HCT116 (cell line): ENCODE measurements at regions not wholly inside any gene's neighbourhood (a gene's known extent, or its start where the extent isn't known, plus 50 kb on each side); places are given as distances from the start of the nearest gene placed in this dataset.

Source experiments
- ATAC-seq: fragments of 200-7000 bp; cut with Tn5 transposase; 2 replicates; pipeline ENCODE4 v1.9.1; 2020; ENCODE audit warnings: mild to moderate bottlenecking, moderate library complexity
- BruUV-seq: library from RNA; stranded (reverse); fragments of 400-500 nt; replicated peaks from 2 replicates; lab custom pipeline; 2021; lab: Mats Ljungman, UMichigan
- CTCF ChIA-PET: fragments of 300-600 bp; sonication (Branson Sonifier 250); formaldehyde crosslinking; loops from one replicate; lab custom pipeline; 2021; ENCODE audit warnings: antibody characterized with exemption; lab: Charles Lee
- POLR2A ChIA-PET: fragments of 300-600, 350-600 bp; sonication (Branson Sonifier 250); formaldehyde crosslinking; loops from one replicate; lab custom pipeline; 2021; ENCODE audit warnings: antibody characterized with exemption; lab: Charles Lee
- RAD21 ChIA-PET, 2 experiments: fragments of 300-600 bp; sonication (Branson Sonifier 250); formaldehyde crosslinking; loops; one replicate each; lab custom pipeline; 2023; ENCODE audit warnings: low total read pairs in 2 of 2; ENCODE audit not compliant: uncharacterized antibody in 2 of 2, unreplicated experiment in 2 of 2, low non-redundant PET in 1 of 2; lab: Charles Lee
- DNase-seq: peaks from one replicate; pipeline ENCODE4 v3.0.0-alpha.2; 2010; ENCODE audit warnings: low read depth, low spot score
- H2AFZ ChIP-seq: fragments of 200-600 bp; shearing (Covaris generic), sonication (generic); 2 replicates; pipeline ENCODE4 v1.6.1; 2017; ENCODE audit warnings: low read depth, mixed run types, mixed read lengths, antibody characterized with exemption, low read length; ENCODE audit not compliant: poor library complexity, severe bottlenecking
- H3K27ac ChIP-seq: 2 replicates; pipeline ENCODE4 v1.5.1; 2012; ENCODE audit warnings: low read depth, low read length
- H3K27me3 ChIP-seq: fragments of 200-600 bp; sonication (generic); 2 replicates; pipeline ENCODE4 v1.6.1; 2016; ENCODE audit warnings: mixed run types, low read length, mixed read lengths; ENCODE audit not compliant: insufficient read depth
- H3K36me3 ChIP-seq, 2 experiments: fragments of 200-500 bp in 1 of 2; fragments of 200-600 bp in 1 of 2; sonication (Bioruptor generic) in 1 of 2; sonication (generic) in 1 of 2; 2 replicates each; pipeline versions ENCODE4 v1.5.1 to v1.6.1; 2014 to 2016; ENCODE audit warnings: low read length in 2 of 2, inconsistent platforms in 1 of 2, mixed read lengths in 1 of 2, mixed run types in 1 of 2; ENCODE audit not compliant: insufficient read depth in 2 of 2, control insufficient read depth in 1 of 2
- H3K4me1 ChIP-seq, 2 experiments: fragments of 200-600 bp in 1 of 2; sonication (generic) in 1 of 2; 2 replicates each; pipeline versions ENCODE4 v1.5.1 to v1.6.1; 2012 to 2017; ENCODE audit warnings: low read length in 2 of 2, inconsistent platforms in 1 of 2, mild to moderate bottlenecking in 1 of 2, mixed read lengths in 1 of 2, mixed run types in 1 of 2, moderate library complexity in 1 of 2; ENCODE audit not compliant: insufficient read depth in 2 of 2, control insufficient read depth in 1 of 2
- H3K4me2 ChIP-seq: fragments of 200-600 bp; sonication (generic); 2 replicates; pipeline ENCODE4 v1.6.1; 2017; ENCODE audit warnings: mixed run types, low read length, mixed read lengths
- H3K4me3 ChIP-seq, 2 experiments: fragments of 200-600 bp in 1 of 2; sonication (generic) in 1 of 2; replicated peaks in 1 of 2; 2 replicates each; pipeline ENCODE4 v1.5.1; 2011 to 2016; ENCODE audit warnings: low read length in 2 of 2, control low read depth in 1 of 2, low read depth in 1 of 2, mild to moderate bottlenecking in 1 of 2, mixed read lengths in 1 of 2, mixed run types in 1 of 2
- H3K79me2 ChIP-seq: fragments of 200-600 bp; sonication (generic); 2 replicates; pipeline ENCODE4 v1.6.1; 2017; ENCODE audit warnings: mild to moderate bottlenecking, mixed run types, low read length, moderate library complexity, mixed read lengths; ENCODE audit not compliant: insufficient read depth
- H3K9ac ChIP-seq: fragments of 200-600 bp; sonication (generic); 2 replicates; pipeline ENCODE4 v1.6.1; 2016; ENCODE audit warnings: low read length, mixed read lengths
- H3K9me2 ChIP-seq: fragments of 200-600 bp; sonication (generic), shearing (Covaris generic); 2 replicates; pipeline ENCODE4 v1.6.1; 2017; ENCODE audit warnings: mixed run types, mild to moderate bottlenecking, moderate library complexity; ENCODE audit not compliant: insufficient read depth
- H3K9me3 ChIP-seq, 2 experiments: fragments of 200-500 bp in 1 of 2; fragments of 200-600 bp in 1 of 2; sonication (Bioruptor generic) in 1 of 2; sonication (generic) in 1 of 2; 2 replicates each; pipeline ENCODE4 v1.6.1; 2014 to 2017; ENCODE audit warnings: low read length in 2 of 2, mixed read lengths in 2 of 2, inconsistent platforms in 1 of 2, low read depth in 1 of 2, mild to moderate bottlenecking in 1 of 2, mixed run types in 1 of 2, moderate library complexity in 1 of 2; ENCODE audit not compliant: control insufficient read depth in 1 of 2, insufficient read depth in 1 of 2
- H4K20me1 ChIP-seq: fragments of 200-600 bp; sonication (generic), shearing (Covaris generic); 2 replicates; pipeline ENCODE4 v1.6.1; 2017; ENCODE audit warnings: mixed run types, mild to moderate bottlenecking, moderate library complexity; ENCODE audit not compliant: insufficient read depth
- CBX3 ChIP-seq: IDR thresholded peaks from 2 replicates; pipeline ENCODE4 v1.6.1; 2012; ENCODE audit warnings: low read depth
- CEBPB ChIP-seq: IDR thresholded peaks from 2 replicates; pipeline ENCODE4 v1.6.1; 2012; ENCODE audit warnings: low read depth
- ELF1 ChIP-seq: IDR thresholded peaks from 2 replicates; pipeline ENCODE4 v1.6.1; 2012; ENCODE audit warnings: low read depth, borderline replicate concordance
- EZH2 ChIP-seq: fragments of 200-600 bp; sonication (generic); IDR thresholded peaks from 2 replicates; pipeline ENCODE4 v1.6.1; 2017; ENCODE audit warnings: antibody characterized with exemption, mixed run types
- EZH2phosphoT487 ChIP-seq: fragments of 200-600 bp; IDR thresholded peaks from 2 replicates; pipeline ENCODE4 v1.6.1; 2018; ENCODE audit warnings: antibody characterized with exemption, borderline replicate concordance
- FOSL1 ChIP-seq: IDR thresholded peaks from 2 replicates; pipeline ENCODE4 v1.6.1; 2012; ENCODE audit warnings: low read depth
- JUND ChIP-seq: IDR thresholded peaks from 2 replicates; pipeline ENCODE4 v1.6.1; 2012
- POLR2A ChIP-seq: IDR thresholded peaks from 2 replicates; pipeline ENCODE4 v1.7.0; 2011; ENCODE audit warnings: borderline replicate concordance; ENCODE audit not compliant: insufficient read depth, insufficient read length; ENCODE audit errors: extremely low read depth
- POLR2AphosphoS5 ChIP-seq: IDR thresholded peaks from 2 replicates; pipeline ENCODE4 v1.6.1; 2011; ENCODE audit warnings: mild to moderate bottlenecking, low read depth, low read length, moderate library complexity
- RAD21 ChIP-seq: IDR thresholded peaks from 2 replicates; pipeline ENCODE4 v1.6.1; 2012; ENCODE audit warnings: low read depth, mild to moderate bottlenecking
- SIN3A ChIP-seq: IDR thresholded peaks from 2 replicates; pipeline ENCODE4 v1.6.1; 2012; ENCODE audit warnings: low read depth
- SP1 ChIP-seq: IDR thresholded peaks from 2 replicates; pipeline ENCODE4 v1.6.1; 2012; ENCODE audit warnings: low read depth
- SRF ChIP-seq: IDR thresholded peaks from 2 replicates; pipeline ENCODE4 v1.6.1; 2012; ENCODE audit warnings: low read depth
- TCF7L2 ChIP-seq: IDR thresholded peaks from 2 replicates; pipeline ENCODE4 v1.7.0; 2011; ENCODE audit warnings: borderline replicate concordance, inconsistent platforms; ENCODE audit not compliant: insufficient read depth, insufficient read length; ENCODE audit errors: extremely low read depth
- ZNF274 ChIP-seq: fragments of 200-500 bp; sonication (Bioruptor generic); IDR thresholded peaks from 2 replicates; pipeline ENCODE4 v1.6.1; 2014; ENCODE audit warnings: mild to moderate bottlenecking, low read depth, low read length, inconsistent platforms
- intact Hi-C: fragments of 100-400 bp; cut with micrococcal nuclease; formaldehyde crosslinking; loops from 2 replicates; pipeline ENCODE4 v1.10.0; 2022
- TF ChIP-seq, protein P1 (sequence below), 3 experiments: fragments of 200-600 bp in 1 of 3; sonication (generic) in 1 of 3; IDR thresholded peaks in 2 of 3; conservative IDR thresholded peaks in 1 of 3; 2 replicates each; pipeline ENCODE4 v1.5.1; 2012 to 2017; ENCODE audit warnings: low read depth in 2 of 3, low read length in 2 of 3, antibody characterized with exemption in 1 of 3, borderline replicate concordance in 1 of 3, control low read depth in 1 of 3, mild to moderate bottlenecking in 1 of 3, mixed read lengths in 1 of 3, mixed run types in 1 of 3, moderate library complexity in 1 of 3; ENCODE audit not compliant: insufficient read depth in 1 of 3
- TF ChIP-seq, protein P2 (sequence below): IDR thresholded peaks from 2 replicates; pipeline ENCODE4 v1.6.1; 2012; ENCODE audit warnings: low read depth
- TF ChIP-seq, protein P3 (sequence below): IDR thresholded peaks from 2 replicates; pipeline ENCODE4 v1.6.1; 2011; ENCODE audit warnings: mild to moderate bottlenecking, low read length, moderate library complexity; ENCODE audit not compliant: insufficient replicate concordance; ENCODE audit errors: extremely low read depth

DNA sequence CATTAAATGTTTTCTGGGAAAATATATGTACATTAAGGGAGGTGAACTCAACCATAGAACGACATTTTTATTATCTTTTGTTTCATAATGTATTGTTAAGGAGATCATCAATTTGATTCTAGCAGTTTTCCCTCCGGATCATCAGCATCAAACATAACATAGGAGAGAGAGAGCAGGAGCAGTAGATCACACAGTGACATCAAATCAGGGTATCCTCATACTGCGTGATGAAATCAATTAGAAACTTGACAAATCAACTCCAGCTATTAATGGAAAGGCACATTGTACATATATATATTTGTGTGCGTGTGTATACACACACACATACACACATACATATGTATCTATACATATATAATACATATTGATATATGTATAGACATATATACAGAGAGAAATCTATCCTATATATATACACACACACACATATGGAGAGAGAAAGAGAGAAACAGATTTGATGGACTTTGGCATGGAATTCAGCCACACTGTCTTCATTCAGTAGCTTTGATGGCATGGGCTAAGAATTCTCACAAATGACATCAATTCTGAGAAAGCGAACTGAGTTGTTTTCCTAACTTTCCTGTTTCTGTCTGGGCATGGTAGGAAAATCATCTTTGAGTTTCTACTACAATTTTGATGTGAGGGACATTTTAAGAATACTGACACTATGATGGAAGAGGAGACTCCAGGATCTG lies 1302.8 kb upstream of the SEL1L start:
- H3K4me2 ChIP-seq = no peak overlapping the region
- no peak overlapping the region for H3K4me3 ChIP-seq
- intact Hi-C loops = no loop called here
- ATAC-seq = no peak
- CTCF ChIA-PET = no interaction called here
- POLR2A ChIA-PET = no interaction called here
- no peak for TF ChIP-seq SIN3A
- TF ChIP-seq CBX3 = no peak
- no peak for TF ChIP-seq SP1
- no peak for TF ChIP-seq ELF1
- no peak for TF ChIP-seq POLR2A
- TF ChIP-seq POLR2AphosphoS5 = no peak
- no peak for TF ChIP-seq EZH2phosphoT487
- TF ChIP-seq JUND = no peak
- TF ChIP-seq, protein P1, sequence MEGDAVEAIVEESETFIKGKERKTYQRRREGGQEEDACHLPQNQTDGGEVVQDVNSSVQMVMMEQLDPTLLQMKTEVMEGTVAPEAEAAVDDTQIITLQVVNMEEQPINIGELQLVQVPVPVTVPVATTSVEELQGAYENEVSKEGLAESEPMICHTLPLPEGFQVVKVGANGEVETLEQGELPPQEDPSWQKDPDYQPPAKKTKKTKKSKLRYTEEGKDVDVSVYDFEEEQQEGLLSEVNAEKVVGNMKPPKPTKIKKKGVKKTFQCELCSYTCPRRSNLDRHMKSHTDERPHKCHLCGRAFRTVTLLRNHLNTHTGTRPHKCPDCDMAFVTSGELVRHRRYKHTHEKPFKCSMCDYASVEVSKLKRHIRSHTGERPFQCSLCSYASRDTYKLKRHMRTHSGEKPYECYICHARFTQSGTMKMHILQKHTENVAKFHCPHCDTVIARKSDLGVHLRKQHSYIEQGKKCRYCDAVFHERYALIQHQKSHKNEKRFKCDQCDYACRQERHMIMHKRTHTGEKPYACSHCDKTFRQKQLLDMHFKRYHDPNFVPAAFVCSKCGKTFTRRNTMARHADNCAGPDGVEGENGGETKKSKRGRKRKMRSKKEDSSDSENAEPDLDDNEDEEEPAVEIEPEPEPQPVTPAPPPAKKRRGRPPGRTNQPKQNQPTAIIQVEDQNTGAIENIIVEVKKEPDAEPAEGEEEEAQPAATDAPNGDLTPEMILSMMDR (IDR thresholded peaks at IDR 0.05 in 2 of 3, conservative IDR thresholded peaks at IDR 0.05 in 1 of 3; ENCODE audit: borderline replicate concordance in 1 of 3, insufficient read depth in 1 of 3, low read depth in 2 of 3, low read length in 2 of 3) = no peak
- TF ChIP-seq, protein P2, sequence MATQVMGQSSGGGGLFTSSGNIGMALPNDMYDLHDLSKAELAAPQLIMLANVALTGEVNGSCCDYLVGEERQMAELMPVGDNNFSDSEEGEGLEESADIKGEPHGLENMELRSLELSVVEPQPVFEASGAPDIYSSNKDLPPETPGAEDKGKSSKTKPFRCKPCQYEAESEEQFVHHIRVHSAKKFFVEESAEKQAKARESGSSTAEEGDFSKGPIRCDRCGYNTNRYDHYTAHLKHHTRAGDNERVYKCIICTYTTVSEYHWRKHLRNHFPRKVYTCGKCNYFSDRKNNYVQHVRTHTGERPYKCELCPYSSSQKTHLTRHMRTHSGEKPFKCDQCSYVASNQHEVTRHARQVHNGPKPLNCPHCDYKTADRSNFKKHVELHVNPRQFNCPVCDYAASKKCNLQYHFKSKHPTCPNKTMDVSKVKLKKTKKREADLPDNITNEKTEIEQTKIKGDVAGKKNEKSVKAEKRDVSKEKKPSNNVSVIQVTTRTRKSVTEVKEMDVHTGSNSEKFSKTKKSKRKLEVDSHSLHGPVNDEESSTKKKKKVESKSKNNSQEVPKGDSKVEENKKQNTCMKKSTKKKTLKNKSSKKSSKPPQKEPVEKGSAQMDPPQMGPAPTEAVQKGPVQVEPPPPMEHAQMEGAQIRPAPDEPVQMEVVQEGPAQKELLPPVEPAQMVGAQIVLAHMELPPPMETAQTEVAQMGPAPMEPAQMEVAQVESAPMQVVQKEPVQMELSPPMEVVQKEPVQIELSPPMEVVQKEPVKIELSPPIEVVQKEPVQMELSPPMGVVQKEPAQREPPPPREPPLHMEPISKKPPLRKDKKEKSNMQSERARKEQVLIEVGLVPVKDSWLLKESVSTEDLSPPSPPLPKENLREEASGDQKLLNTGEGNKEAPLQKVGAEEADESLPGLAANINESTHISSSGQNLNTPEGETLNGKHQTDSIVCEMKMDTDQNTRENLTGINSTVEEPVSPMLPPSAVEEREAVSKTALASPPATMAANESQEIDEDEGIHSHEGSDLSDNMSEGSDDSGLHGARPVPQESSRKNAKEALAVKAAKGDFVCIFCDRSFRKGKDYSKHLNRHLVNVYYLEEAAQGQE = no peak
- TF ChIP-seq ZNF274 = no peak
- TF ChIP-seq TCF7L2 = no peak
- TF ChIP-seq EZH2 = no peak
- no peak for TF ChIP-seq RAD21
- TF ChIP-seq FOSL1 = no peak
- TF ChIP-seq CEBPB = no peak
- no peak for TF ChIP-seq SRF
- TF ChIP-seq, protein P3, sequence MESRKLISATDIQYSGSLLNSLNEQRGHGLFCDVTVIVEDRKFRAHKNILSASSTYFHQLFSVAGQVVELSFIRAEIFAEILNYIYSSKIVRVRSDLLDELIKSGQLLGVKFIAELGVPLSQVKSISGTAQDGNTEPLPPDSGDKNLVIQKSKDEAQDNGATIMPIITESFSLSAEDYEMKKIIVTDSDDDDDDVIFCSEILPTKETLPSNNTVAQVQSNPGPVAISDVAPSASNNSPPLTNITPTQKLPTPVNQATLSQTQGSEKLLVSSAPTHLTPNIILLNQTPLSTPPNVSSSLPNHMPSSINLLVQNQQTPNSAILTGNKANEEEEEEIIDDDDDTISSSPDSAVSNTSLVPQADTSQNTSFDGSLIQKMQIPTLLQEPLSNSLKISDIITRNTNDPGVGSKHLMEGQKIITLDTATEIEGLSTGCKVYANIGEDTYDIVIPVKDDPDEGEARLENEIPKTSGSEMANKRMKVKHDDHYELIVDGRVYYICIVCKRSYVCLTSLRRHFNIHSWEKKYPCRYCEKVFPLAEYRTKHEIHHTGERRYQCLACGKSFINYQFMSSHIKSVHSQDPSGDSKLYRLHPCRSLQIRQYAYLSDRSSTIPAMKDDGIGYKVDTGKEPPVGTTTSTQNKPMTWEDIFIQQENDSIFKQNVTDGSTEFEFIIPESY = no peak
- TF ChIP-seq, all 23 proteins: peak for 0
- no peak for DNase-seq
- BruUV-seq = no TSS peak
- Histone ChIP-seq H2AFZ (no peak overlapping the region), H4K20me1 (no peaks in the 10 kb centered on the region), H3K79me2 (no peaks in the 10 kb centered on the region), H3K36me3 (no peaks in the 10 kb centered on the region), H3K27ac (no peak overlapping the region), H3K27me3 (no peaks in the 10 kb centered on the region), H3K4me1 (no peaks in the 10 kb centered on the region), H3K9me3 (peaks cover 5 to 8% of the 10 kb centered on the region in 2 experiments; a peak in 2 of 4 replicates), H3K9ac (no peak overlapping the region), H3K9me2 (no peaks in the 10 kb centered on the region)
- RAD21 ChIA-PET = no interaction called here
